ENCODE measurements at regions not wholly inside any gene's neighbourhood (a gene's known extent, or its start where the extent isn't known, plus 50 kb on each side); places are given as distances from the start of the nearest gene placed in this dataset.

GRCh38 chr5:109253262-109253661 is 156.5 kb downstream of the PJA2 start:
- no peak for TF ChIP-seq CTCF (conservative IDR thresholded peaks at IDR 0.05; ENCODE audit: low read depth, low read length)
- TF ChIP-seq EZH2 (IDR thresholded peaks at IDR 0.05; ENCODE audit: borderline replicate concordance, low read depth, low read length, poor library complexity, severe bottlenecking), result no peak

Data from A673 (cell line).